ENCODE measurements at regions not wholly inside any gene's neighbourhood (a gene's known extent, or its start where the extent isn't known, plus 50 kb on each side); places are given as distances from the start of the nearest gene placed in this dataset.

DNA sequence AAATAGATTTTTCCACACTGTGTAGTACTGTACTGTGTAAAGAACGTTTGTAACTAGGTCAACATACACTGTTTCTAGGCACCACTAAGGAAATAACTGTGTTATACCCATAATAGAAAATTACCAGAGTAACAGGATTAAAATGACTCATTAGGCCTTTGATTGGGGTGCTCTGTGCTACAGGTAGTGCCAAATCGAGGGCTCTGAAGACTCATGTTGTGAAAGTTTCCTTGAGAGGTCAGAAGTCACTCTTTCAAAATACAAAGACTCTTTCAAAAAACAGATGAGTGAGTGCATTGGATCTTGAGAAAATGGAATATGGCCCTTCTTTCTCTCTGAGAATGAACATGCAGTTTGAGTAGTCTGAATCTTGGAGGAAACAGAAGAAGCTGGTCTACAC lies 143.0 kb downstream of the MRPL39 start:
- no peak for TF ChIP-seq GATA3 (IDR thresholded peaks at IDR 0.05; ENCODE audit: low read depth, low read length)
- no peak for TF ChIP-seq GATA2 (IDR thresholded peaks at IDR 0.05; ENCODE audit: low read depth, low read length)
